ENCODE measurements at regions not wholly inside any gene's neighbourhood (a gene's known extent, or its start where the extent isn't known, plus 50 kb on each side); places are given as distances from the start of the nearest gene placed in this dataset.
"Not testable (repeated sequence)": the region's sequence is repeated elsewhere in the genome, so short reads cannot be mapped to it uniquely, and the experiment has no call there.

- intact Hi-C loops (cut with micrococcal nuclease): no loop called here
- Histone ChIP-seq H3K9me3 (ENCODE audit: control extremely low read depth in 1 of 3, control insufficient read depth in 2 of 3, insufficient read depth in 1 of 3, low read length in 2 of 3) (peaks cover 0 to 8% (median 0%) of the 10 kb centered on the region in 3 donors), H3K27ac (ENCODE audit: low read length in 2 of 2) (no peak overlapping the region), H3K36me3 (replicated peaks in 1 of 2; ENCODE audit: control extremely low read depth in 1 of 2, control insufficient read depth in 1 of 2, extremely low read depth in 1 of 2, insufficient read depth in 2 of 2, low read length in 1 of 2) (no peaks in the 10 kb centered on the region), H4K20me1 (ENCODE audit: control insufficient read depth, insufficient read depth, low read length, poor library complexity, severe bottlenecking) (no peaks in the 10 kb centered on the region), H3K79me2 (ENCODE audit: control insufficient read depth, insufficient read depth, low read length) (no peaks in the 10 kb centered on the region), H2AFZ (ENCODE audit: insufficient read depth, low read depth, low read length, poor library complexity, severe bottlenecking) (no peak overlapping the region), H3K27me3 (replicated peaks in 1 of 4; ENCODE audit: control extremely low read depth in 1 of 4, control insufficient read depth in 3 of 4, insufficient read depth in 4 of 4, low read length in 3 of 4) (no peaks in the 10 kb centered on the region), H3K4me2 (replicated peaks; ENCODE audit: low read depth, low read length, poor library complexity, severe bottlenecking) (no peak overlapping the region), H3K4me3 (ENCODE audit: control extremely low read depth in 1 of 5, extremely low read depth in 1 of 5, insufficient read depth in 1 of 5, low read depth in 2 of 5, low read length in 4 of 5) (no peak overlapping the region), H3K4me1 (ENCODE audit: control insufficient read depth in 2 of 2, insufficient read depth in 2 of 2, low read length in 2 of 2) (no peaks in the 10 kb centered on the region), H3K9ac (ENCODE audit: low read length) (no peak overlapping the region)
- TF ChIP-seq EZH2 (IDR thresholded peaks at IDR 0.05; ENCODE audit: borderline replicate concordance, insufficient read depth, low read depth, low read length, poor library complexity, severe bottlenecking): no peak
- TF ChIP-seq, protein P1, sequence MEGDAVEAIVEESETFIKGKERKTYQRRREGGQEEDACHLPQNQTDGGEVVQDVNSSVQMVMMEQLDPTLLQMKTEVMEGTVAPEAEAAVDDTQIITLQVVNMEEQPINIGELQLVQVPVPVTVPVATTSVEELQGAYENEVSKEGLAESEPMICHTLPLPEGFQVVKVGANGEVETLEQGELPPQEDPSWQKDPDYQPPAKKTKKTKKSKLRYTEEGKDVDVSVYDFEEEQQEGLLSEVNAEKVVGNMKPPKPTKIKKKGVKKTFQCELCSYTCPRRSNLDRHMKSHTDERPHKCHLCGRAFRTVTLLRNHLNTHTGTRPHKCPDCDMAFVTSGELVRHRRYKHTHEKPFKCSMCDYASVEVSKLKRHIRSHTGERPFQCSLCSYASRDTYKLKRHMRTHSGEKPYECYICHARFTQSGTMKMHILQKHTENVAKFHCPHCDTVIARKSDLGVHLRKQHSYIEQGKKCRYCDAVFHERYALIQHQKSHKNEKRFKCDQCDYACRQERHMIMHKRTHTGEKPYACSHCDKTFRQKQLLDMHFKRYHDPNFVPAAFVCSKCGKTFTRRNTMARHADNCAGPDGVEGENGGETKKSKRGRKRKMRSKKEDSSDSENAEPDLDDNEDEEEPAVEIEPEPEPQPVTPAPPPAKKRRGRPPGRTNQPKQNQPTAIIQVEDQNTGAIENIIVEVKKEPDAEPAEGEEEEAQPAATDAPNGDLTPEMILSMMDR (IDR thresholded peaks at IDR 0.05): no peak
- ChIA-PET POLR2A (no interaction called here), CTCF (no interaction called here)
- DNase-seq: no peak
- ATAC-seq (ENCODE audit: low read depth): no peak
- Mint-ChIP-seq H3K27ac (no peak overlapping the region), H3K4me3 (no peak overlapping the region), H3K27me3 (no peaks in the 10 kb centered on the region), H3K9me3 (ENCODE audit: insufficient read depth) (no peaks in the 10 kb centered on the region), H3K4me1 (no peaks in the 10 kb centered on the region)
- 79% methylated on average over 6 of the region's 7 CpGs for WGBS (ENCODE audit: insufficient coverage)
These were observed 212.1 kb upstream of the KCND2 start for GRCh38 chr7:120060875-120061274.

- Histone ChIP-seq H3K27me3 (replicated peaks in 1 of 4; ENCODE audit: control extremely low read depth in 1 of 4, control insufficient read depth in 3 of 4, insufficient read depth in 4 of 4, low read length in 3 of 4) (no peaks in the 10 kb centered on the region), H4K20me1 (ENCODE audit: control insufficient read depth, insufficient read depth, low read length, poor library complexity, severe bottlenecking) (no peaks in the 10 kb centered on the region), H3K4me3 (ENCODE audit: control extremely low read depth in 1 of 5, extremely low read depth in 1 of 5, insufficient read depth in 1 of 5, low read depth in 2 of 5, low read length in 4 of 5) (no peak overlapping the region), H3K9me3 (ENCODE audit: control extremely low read depth in 1 of 3, control insufficient read depth in 2 of 3, insufficient read depth in 1 of 3, low read length in 2 of 3) (peaks cover 0 to 8% (median 0%) of the 10 kb centered on the region in 3 donors), H3K27ac (ENCODE audit: low read length in 2 of 2) (no peak overlapping the region), H3K79me2 (ENCODE audit: control insufficient read depth, insufficient read depth, low read length) (no peaks in the 10 kb centered on the region), H3K9ac (ENCODE audit: low read length) (no peak overlapping the region), H2AFZ (ENCODE audit: insufficient read depth, low read depth, low read length, poor library complexity, severe bottlenecking) (no peak overlapping the region), H3K4me1 (ENCODE audit: control insufficient read depth in 2 of 2, insufficient read depth in 2 of 2, low read length in 2 of 2) (no peaks in the 10 kb centered on the region), H3K4me2 (replicated peaks; ENCODE audit: low read depth, low read length, poor library complexity, severe bottlenecking) (no peak overlapping the region), H3K36me3 (replicated peaks in 1 of 2; ENCODE audit: control extremely low read depth in 1 of 2, control insufficient read depth in 1 of 2, extremely low read depth in 1 of 2, insufficient read depth in 2 of 2, low read length in 1 of 2) (no peaks in the 10 kb centered on the region)
- CTCF ChIA-PET: no interaction called here
- H3K9me3 Mint-ChIP-seq (ENCODE audit: insufficient read depth): no peaks in the 10 kb centered on the region
- TF ChIP-seq EZH2 (IDR thresholded peaks at IDR 0.05; ENCODE audit: borderline replicate concordance, insufficient read depth, low read depth, low read length, poor library complexity, severe bottlenecking): no peak
- TF ChIP-seq, protein P1 (IDR thresholded peaks at IDR 0.05): no peak
- H3K4me1 Mint-ChIP-seq: no peaks in the 10 kb centered on the region
- ATAC-seq (ENCODE audit: low read depth): no peak
- no peak overlapping the region for H3K27ac Mint-ChIP-seq
- DNase-seq: no peak
- H3K4me3 Mint-ChIP-seq: no peak overlapping the region
- no peaks in the 10 kb centered on the region for H3K27me3 Mint-ChIP-seq
- intact Hi-C loops (cut with micrococcal nuclease): no loop called here
- POLR2A ChIA-PET: no interaction called here
These were observed 208.4 kb upstream of the KCND2 start for GRCh38 chr7:120064565-120064964.

DNA sequence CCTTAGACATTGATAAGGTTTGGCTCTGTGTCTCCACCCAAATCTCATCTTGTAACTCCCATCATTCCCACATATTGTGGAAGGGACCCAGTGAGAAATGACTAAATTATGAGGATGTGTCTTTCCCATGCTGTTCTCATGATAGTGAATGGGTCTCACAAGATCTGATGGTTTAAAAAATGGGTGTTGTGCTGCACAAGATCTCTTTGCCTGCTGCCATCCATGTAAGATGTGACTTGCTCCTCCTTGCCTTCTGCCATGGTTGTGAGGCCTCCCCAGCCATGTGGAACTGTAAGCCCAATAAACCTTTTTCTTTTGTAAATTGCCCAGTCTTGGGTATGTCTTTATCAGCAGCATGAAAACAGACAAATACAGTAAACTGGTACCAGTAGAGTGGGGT lies 206.1 kb upstream of the KCND2 start:
- H3K27ac ChIP-seq (ENCODE audit: low read length in 2 of 2); H3K4me3 Mint-ChIP-seq; H3K27me3 Mint-ChIP-seq; H3K4me2 ChIP-seq (replicated peaks; ENCODE audit: low read depth, low read length, poor library complexity, severe bottlenecking); ATAC-seq (ENCODE audit: low read depth); H3K79me2 ChIP-seq (ENCODE audit: control insufficient read depth, insufficient read depth, low read length); H3K4me1 Mint-ChIP-seq; H3K36me3 ChIP-seq (replicated peaks in 1 of 2; ENCODE audit: control extremely low read depth in 1 of 2, control insufficient read depth in 1 of 2, extremely low read depth in 1 of 2, insufficient read depth in 2 of 2, low read length in 1 of 2); DNase-seq; H3K27me3 ChIP-seq (replicated peaks in 1 of 4; ENCODE audit: control extremely low read depth in 1 of 4, control insufficient read depth in 3 of 4, insufficient read depth in 4 of 4, low read length in 3 of 4); H3K27ac Mint-ChIP-seq; H4K20me1 ChIP-seq (ENCODE audit: control insufficient read depth, insufficient read depth, low read length, poor library complexity, severe bottlenecking); intact Hi-C loops (cut with micrococcal nuclease); CTCF ChIA-PET; H3K9ac ChIP-seq (ENCODE audit: low read length); H3K4me3 ChIP-seq (ENCODE audit: control extremely low read depth in 1 of 5, extremely low read depth in 1 of 5, insufficient read depth in 1 of 5, low read depth in 2 of 5, low read length in 4 of 5); POLR2A ChIA-PET; H2AFZ ChIP-seq (ENCODE audit: insufficient read depth, low read depth, low read length, poor library complexity, severe bottlenecking); H3K9me3 Mint-ChIP-seq (ENCODE audit: insufficient read depth); H3K4me1 ChIP-seq (ENCODE audit: control insufficient read depth in 2 of 2, insufficient read depth in 2 of 2, low read length in 2 of 2): not testable (repeated sequence)
- peaks cover 0 to 11% (median 0%) of the 10 kb centered on the region in 3 donors for H3K9me3 ChIP-seq (ENCODE audit: control extremely low read depth in 1 of 3, control insufficient read depth in 2 of 3, insufficient read depth in 1 of 3, low read length in 2 of 3)
